GM23338 (cell line): ENCODE measurements at regions not wholly inside any gene's neighbourhood (a gene's known extent, or its start where the extent isn't known, plus 50 kb on each side); places are given as distances from the start of the nearest gene placed in this dataset.

Experiments
- ATAC-seq: fragments of 200-7000 bp; cut with Tn5 transposase; 3 replicates; pipeline ENCODE4 v1.9.1; 2020
- DNase-seq: peaks from one replicate; pipeline ENCODE4 v3.0.0-alpha.2; 2015; ENCODE audit warnings: low spot score
- H2AFZ ChIP-seq: fragments of 200-600 bp; sonication (generic); 2 replicates; pipeline ENCODE4 v1.8.0; 2016; ENCODE audit warnings: antibody characterized with exemption, mild to moderate bottlenecking, moderate library complexity
- H3F3A ChIP-seq: fragments of 200-600 bp; sonication (generic); replicated peaks from 2 replicates; pipeline ENCODE4 v1.8.0; 2017; ENCODE audit warnings: antibody characterized with exemption, mixed run types, low read depth
- H3K27ac ChIP-seq: fragments of 200-600 bp; sonication (generic); 2 replicates; pipeline ENCODE4 v1.6.1; 2016; ENCODE audit warnings: low read depth
- H3K27me3 ChIP-seq: fragments of 200-600 bp; sonication (generic); 2 replicates; pipeline ENCODE4 v1.8.0; 2016; ENCODE audit warnings: mild to moderate bottlenecking, mixed run types, moderate library complexity; ENCODE audit not compliant: insufficient read depth
- H3K36me3 ChIP-seq: fragments of 200-600 bp; sonication (generic); 2 replicates; pipeline ENCODE4 v1.8.0; 2016; ENCODE audit warnings: mild to moderate bottlenecking; ENCODE audit not compliant: insufficient read depth
- H3K4me1 ChIP-seq: fragments of 200-600 bp; sonication (generic); 2 replicates; pipeline ENCODE4 v1.8.0; 2016; ENCODE audit warnings: mild to moderate bottlenecking, moderate library complexity; ENCODE audit not compliant: insufficient read depth
- H3K4me2 ChIP-seq: fragments of 200-600 bp; sonication (generic); 2 replicates; pipeline ENCODE4 v1.7.1; 2017; ENCODE audit warnings: mixed run types
- H3K4me3 ChIP-seq: fragments of 200-600 bp; sonication (generic); 2 replicates; pipeline ENCODE4 v1.6.1; 2016; ENCODE audit warnings: mixed run types
- H3K79me2 ChIP-seq: fragments of 200-600 bp; sonication (generic); replicated peaks from 2 replicates; pipeline ENCODE4 v1.8.0; 2017; ENCODE audit warnings: mild to moderate bottlenecking; ENCODE audit not compliant: insufficient read depth
- H3K9me2 ChIP-seq: fragments of 200-600 bp; sonication (generic); 2 replicates; pipeline ENCODE4 v1.8.0; 2017; ENCODE audit not compliant: insufficient read depth
- H4K20me1 ChIP-seq: fragments of 200-600 bp; sonication (generic); replicated peaks from 2 replicates; pipeline ENCODE4 v1.8.0; 2017; ENCODE audit warnings: mild to moderate bottlenecking; ENCODE audit not compliant: insufficient read depth
- H3K27ac Mint-ChIP-seq: 2 replicates; pipeline ENCODE4 v1.8.0; 2020; ENCODE audit warnings: inconsistent platforms, mild to moderate bottlenecking, moderate library complexity, mixed read lengths
- H3K27me3 Mint-ChIP-seq: 3 replicates; pipeline ENCODE4 v1.8.0; 2022; ENCODE audit warnings: low read depth, mild to moderate bottlenecking, moderate library complexity, mixed read lengths, inconsistent platforms; ENCODE audit not compliant: insufficient read depth, poor library complexity
- H3K36me3 Mint-ChIP-seq: 3 replicates; pipeline ENCODE4 v1.8.0; 2021; ENCODE audit warnings: low read depth, mild to moderate bottlenecking, inconsistent platforms, moderate library complexity, mixed read lengths
- H3K4me1 Mint-ChIP-seq: 3 replicates; pipeline ENCODE4 v1.8.0; 2020; ENCODE audit warnings: mild to moderate bottlenecking, inconsistent platforms, mixed read lengths
- H3K4me3 Mint-ChIP-seq: 3 replicates; pipeline ENCODE4 v1.8.0; 2021; ENCODE audit warnings: moderate library complexity, mild to moderate bottlenecking, inconsistent platforms, mixed read lengths
- H3K9me3 Mint-ChIP-seq: 3 replicates; pipeline ENCODE4 v1.8.0; 2020; ENCODE audit warnings: moderate library complexity, mild to moderate bottlenecking, inconsistent platforms, mixed read lengths
- NANOG ChIP-seq: IDR thresholded peaks from 2 replicates; pipeline ENCODE4 v1.6.1; 2016; ENCODE audit warnings: antibody characterized with exemption, borderline replicate concordance
- REST ChIP-seq: IDR thresholded peaks from one replicate; pipeline ENCODE4 v1.6.1; 2018; ENCODE audit warnings: antibody characterized with exemption; ENCODE audit not compliant: unreplicated experiment
- ZNF114 ChIP-seq: fragments of 250-450 bp; sonication (Bioruptor Pico); IDR thresholded peaks from 2 replicates; pipeline ENCODE4 v1.5.0; 2020; ENCODE audit warnings: mild to moderate bottlenecking, moderate library complexity
- ZNF331 ChIP-seq: fragments of 250-450 bp; sonication (Bioruptor Pico); IDR thresholded peaks from 2 replicates; pipeline ENCODE4 v1.5.0; 2020; ENCODE audit warnings: low read depth, mild to moderate bottlenecking, moderate library complexity
- ZNF462 ChIP-seq: fragments of 250-450 bp; sonication (Bioruptor Pico); IDR thresholded peaks from 2 replicates; pipeline ENCODE4 v1.5.0; 2020; ENCODE audit warnings: mild to moderate bottlenecking, moderate library complexity

GRCh38 chrX:25941087-25941486, 197.1 kb upstream of the MAGEB18 start (continued):
- TF ChIP-seq ZNF462 (CRISPR knock-in tag) = no peak
- no peak for TF ChIP-seq ZNF114 (CRISPR knock-in tag)
- no peak for TF ChIP-seq ZNF331

GRCh38 chrX:25941559-25942250, 196.4 kb upstream of the MAGEB18 start:
- Mint-ChIP-seq H3K4me1 (peaks cover 4% of the 10 kb centered on the region; the same call in 2 of the 3 replicates), H3K27me3 (no peaks in the 10 kb centered on the region), H3K36me3 (no peaks in the 10 kb centered on the region), H3K27ac (no peak overlapping the region), H3K4me3 (no peak overlapping the region), H3K9me3 (no peaks in the 10 kb centered on the region)
- ATAC-seq (no peak), DNase-seq (no peak)
- no peak overlapping the region for H3K27ac ChIP-seq
- no peaks in the 10 kb centered on the region for H3K79me2 ChIP-seq
- no peaks in the 10 kb centered on the region for H3K9me2 ChIP-seq
- H3F3A ChIP-seq = no peaks in the 10 kb centered on the region
- no peaks in the 10 kb centered on the region for H4K20me1 ChIP-seq
- H3K36me3 ChIP-seq = no peaks in the 10 kb centered on the region
- H3K4me2 ChIP-seq = no peak overlapping the region
- no peak overlapping the region for H3K4me3 ChIP-seq
- no peaks in the 10 kb centered on the region for H3K4me1 ChIP-seq
- H3K27me3 ChIP-seq = no peaks in the 10 kb centered on the region
- no peak overlapping the region for H2AFZ ChIP-seq
- TF ChIP-seq ZNF462 (CRISPR knock-in tag) = no peak
- no peak for TF ChIP-seq ZNF114 (CRISPR knock-in tag)
- no peak for TF ChIP-seq NANOG
- no peak for TF ChIP-seq REST
